ENCODE measurements at regions not wholly inside any gene's neighbourhood (a gene's known extent, or its start where the extent isn't known, plus 50 kb on each side); places are given as distances from the start of the nearest gene placed in this dataset.

GRCh38 chr1:72891976-72892375 is 609.6 kb upstream of the NEGR1 start:
- TF ChIP-seq CTCF (IDR thresholded peaks at IDR 0.05) (no peak), POLR2A (IDR thresholded peaks at IDR 0.05) (no peak)

Measured in uterus (tissue), 2 donors.